Thyroid gland (tissue), 4 donors: ENCODE measurements at regions not wholly inside any gene's neighbourhood (a gene's known extent, or its start where the extent isn't known, plus 50 kb on each side); places are given as distances from the start of the nearest gene placed in this dataset.

ENCODE experiments used
- DNase-seq, 2 donors: peaks; one replicate each; pipeline ENCODE4 v3.0.0-alpha.2; 2019
- H3K27ac ChIP-seq, 3 donors: fragments of 200-600 bp; sonication (generic); 1 replicate in 2 of 3; 2 replicates in 1 of 3; pipeline ENCODE4 v1.5.1; 2016 to 2019; ENCODE audit warnings: mild to moderate bottlenecking in 1 of 3, moderate library complexity in 1 of 3
- H3K27me3 ChIP-seq: fragments of 200-600 bp; sonication (generic); one replicate; pipeline ENCODE4 v1.5.1; 2019
- H3K36me3 ChIP-seq, 2 donors: fragments of 200-600 bp; sonication (generic); one replicate each; pipeline ENCODE4 v1.5.1; 2016 to 2019
- H3K4me1 ChIP-seq, 2 donors: fragments of 200-600 bp; sonication (generic); one replicate each; pipeline ENCODE4 v1.5.1; 2017 to 2019
- H3K4me3 ChIP-seq, 3 donors: fragments of 200-600 bp; sonication (generic); replicated peaks in 1 of 3; 1 replicate in 2 of 3; 2 replicates in 1 of 3; pipeline ENCODE4 v1.5.1; 2016; ENCODE audit warnings: mild to moderate bottlenecking in 1 of 3
- H3K9me3 ChIP-seq: fragments of 200-600 bp; sonication (generic); one replicate; pipeline ENCODE4 v1.5.1; 2017
- POLR2A ChIP-seq, 2 donors: fragments of 450-650 bp; IDR thresholded peaks; one replicate each; pipeline ENCODE4 v1.6.1; 2017; ENCODE audit warnings: antibody characterized with exemption in 2 of 2, mild to moderate bottlenecking in 2 of 2, moderate library complexity in 1 of 2
- WGBS, 2 donors: methylation state at CpG; one replicate each; pipeline ENCODE4 v1.1.5; 2017; 5-methylcytosine and 5-hydroxymethylcytosine counted together
- intact Hi-C: fragments of 100-400 bp; cut with DNase I; formaldehyde crosslinking; loops from one replicate; pipeline ENCODE4 v1.15.1; 2023
- TF ChIP-seq, protein P1 (sequence below), 6 experiments: fragments of 200-600 bp in 3 of 6; fragments of 450-650 bp in 3 of 6; sonication (generic) in 3 of 6; IDR thresholded peaks; one replicate each; pipeline ENCODE4 v1.5.1; 2016 to 2019; ENCODE audit warnings: antibody characterized with exemption in 6 of 6, mild to moderate bottlenecking in 2 of 6, inconsistent platforms in 1 of 6, moderate library complexity in 1 of 6

DNA sequence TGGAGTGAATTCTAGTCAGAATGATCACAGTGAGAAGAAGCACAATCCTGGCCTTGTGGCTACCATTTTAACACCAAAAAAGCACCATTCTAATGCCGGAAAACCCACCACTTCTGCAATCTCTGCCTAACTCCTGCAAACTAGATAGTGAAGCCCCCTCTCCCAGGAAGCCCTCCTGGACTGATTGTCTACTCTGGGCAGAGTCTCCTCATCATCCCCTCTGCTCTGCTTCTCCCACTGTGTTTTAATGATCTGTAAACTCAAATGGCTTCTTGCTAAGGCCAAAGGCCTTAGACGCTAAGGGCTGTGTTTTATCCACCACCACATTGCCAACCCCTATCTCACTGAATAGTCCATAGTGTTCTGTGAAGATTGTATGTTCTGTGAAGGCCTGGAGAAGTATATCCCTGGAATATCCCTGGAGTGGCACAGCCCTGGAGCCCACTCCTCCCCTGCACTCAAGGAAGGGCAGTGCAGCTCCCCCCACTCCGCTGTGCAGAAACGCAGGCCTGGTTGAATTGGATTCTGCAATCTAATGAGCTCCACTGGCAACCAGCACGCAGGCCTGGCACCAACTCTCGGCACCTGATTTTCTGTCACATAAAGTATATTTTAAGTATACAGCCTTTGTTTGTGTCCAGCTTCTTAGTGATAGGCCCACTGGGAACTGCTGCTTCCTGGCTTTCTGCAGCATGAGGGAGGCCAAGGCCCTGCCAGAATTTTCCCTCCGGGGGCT is 126.3 kb downstream of the ATPSCKMT start:
- no peaks in the 10 kb centered on the region for H3K9me3 ChIP-seq
- H3K27me3 ChIP-seq, result no peaks in the 10 kb centered on the region
- no peaks in the 10 kb centered on the region for H3K36me3 ChIP-seq
- WGBS, 2 donors, result 79 to 86% methylated on average over 7 of the region's 7 CpGs
- intact Hi-C loops, result no loop called here
- H3K27ac ChIP-seq, result no peak overlapping the region
- no peak for DNase-seq
- H3K4me3 ChIP-seq, result no peak overlapping the region
- H3K4me1 ChIP-seq, result no peaks in the 10 kb centered on the region
- TF ChIP-seq, protein P1, sequence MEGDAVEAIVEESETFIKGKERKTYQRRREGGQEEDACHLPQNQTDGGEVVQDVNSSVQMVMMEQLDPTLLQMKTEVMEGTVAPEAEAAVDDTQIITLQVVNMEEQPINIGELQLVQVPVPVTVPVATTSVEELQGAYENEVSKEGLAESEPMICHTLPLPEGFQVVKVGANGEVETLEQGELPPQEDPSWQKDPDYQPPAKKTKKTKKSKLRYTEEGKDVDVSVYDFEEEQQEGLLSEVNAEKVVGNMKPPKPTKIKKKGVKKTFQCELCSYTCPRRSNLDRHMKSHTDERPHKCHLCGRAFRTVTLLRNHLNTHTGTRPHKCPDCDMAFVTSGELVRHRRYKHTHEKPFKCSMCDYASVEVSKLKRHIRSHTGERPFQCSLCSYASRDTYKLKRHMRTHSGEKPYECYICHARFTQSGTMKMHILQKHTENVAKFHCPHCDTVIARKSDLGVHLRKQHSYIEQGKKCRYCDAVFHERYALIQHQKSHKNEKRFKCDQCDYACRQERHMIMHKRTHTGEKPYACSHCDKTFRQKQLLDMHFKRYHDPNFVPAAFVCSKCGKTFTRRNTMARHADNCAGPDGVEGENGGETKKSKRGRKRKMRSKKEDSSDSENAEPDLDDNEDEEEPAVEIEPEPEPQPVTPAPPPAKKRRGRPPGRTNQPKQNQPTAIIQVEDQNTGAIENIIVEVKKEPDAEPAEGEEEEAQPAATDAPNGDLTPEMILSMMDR (IDR thresholded peaks at IDR 0.05), result no peak
- no peak for TF ChIP-seq POLR2A (IDR thresholded peaks at IDR 0.05)

DNA sequence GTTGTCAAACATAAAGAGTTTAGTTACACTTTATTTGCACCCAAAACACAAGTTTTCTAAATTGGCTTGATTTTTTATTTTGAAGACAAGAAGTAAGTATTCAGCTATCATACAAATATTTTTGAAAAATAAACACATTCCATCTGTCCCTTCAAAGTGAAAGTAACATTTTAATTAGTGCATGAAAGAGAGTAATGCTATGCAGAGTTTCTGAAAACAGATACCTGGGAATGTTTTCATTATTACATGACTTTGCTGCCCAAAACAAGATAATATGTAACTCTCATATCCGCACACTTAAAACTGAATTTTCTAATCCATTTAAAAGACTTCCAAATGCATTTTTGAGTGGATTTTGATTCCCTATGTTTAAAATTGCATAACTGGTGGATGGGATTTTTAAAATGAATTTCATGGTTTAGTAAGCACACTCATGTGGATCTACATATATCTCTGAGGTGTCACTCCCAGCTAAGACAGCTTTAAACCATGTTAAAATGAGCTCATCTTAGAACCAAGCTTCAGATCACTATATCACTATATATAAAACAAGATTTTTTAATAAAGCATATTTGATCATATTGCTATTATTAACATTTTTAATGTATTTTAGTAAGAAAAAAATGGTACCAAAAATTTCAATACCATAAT is 127.5 kb downstream of the ATPSCKMT start:
- 92 to 96% methylated on average over 1 of the region's 1 CpG for WGBS, 2 donors
- H3K27ac ChIP-seq, result no peak overlapping the region
- no peaks in the 10 kb centered on the region for H3K27me3 ChIP-seq
- H3K9me3 ChIP-seq, result no peaks in the 10 kb centered on the region
- intact Hi-C loops, result no loop called here
- H3K36me3 ChIP-seq, result no peaks in the 10 kb centered on the region
- DNase-seq, result no peak
- TF ChIP-seq, protein P1 (IDR thresholded peaks at IDR 0.05), result no peak
- no peak for TF ChIP-seq POLR2A (IDR thresholded peaks at IDR 0.05)
- no peaks in the 10 kb centered on the region for H3K4me1 ChIP-seq
- no peak overlapping the region for H3K4me3 ChIP-seq

DNA sequence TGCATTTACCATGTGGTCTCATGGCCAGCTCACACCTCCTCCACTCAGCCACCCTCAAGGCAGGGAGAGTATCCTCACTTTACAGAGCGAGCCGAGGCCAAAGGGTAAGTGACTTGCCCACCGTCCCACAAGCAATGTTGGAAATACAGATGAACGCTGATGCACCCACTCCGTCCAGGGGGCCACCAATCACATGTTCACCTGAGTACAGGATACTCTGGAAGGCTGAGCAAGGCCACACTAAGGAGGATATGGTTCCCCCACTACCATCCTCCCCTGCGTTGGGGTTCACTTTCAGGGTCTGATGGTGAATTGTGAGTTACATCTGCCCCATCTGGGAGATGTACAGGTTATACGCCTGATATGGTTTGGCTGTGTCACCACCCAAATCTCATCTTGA is 128.8 kb downstream of the ATPSCKMT start:
- WGBS, 2 donors, result 91 to 98% methylated on average over 6 to 7 of the region's 7 CpGs
- Histone ChIP-seq H3K36me3 (no peaks in the 10 kb centered on the region), H3K9me3 (no peaks in the 10 kb centered on the region), H3K4me3 (no peak overlapping the region), H3K4me1 (no peaks in the 10 kb centered on the region), H3K27me3 (no peaks in the 10 kb centered on the region), H3K27ac (no peak overlapping the region)
- TF ChIP-seq, protein P1 (IDR thresholded peaks at IDR 0.05), result no peak
- TF ChIP-seq POLR2A (IDR thresholded peaks at IDR 0.05), result no peak
- intact Hi-C loops, result no loop called here
- DNase-seq, result no peak

DNA sequence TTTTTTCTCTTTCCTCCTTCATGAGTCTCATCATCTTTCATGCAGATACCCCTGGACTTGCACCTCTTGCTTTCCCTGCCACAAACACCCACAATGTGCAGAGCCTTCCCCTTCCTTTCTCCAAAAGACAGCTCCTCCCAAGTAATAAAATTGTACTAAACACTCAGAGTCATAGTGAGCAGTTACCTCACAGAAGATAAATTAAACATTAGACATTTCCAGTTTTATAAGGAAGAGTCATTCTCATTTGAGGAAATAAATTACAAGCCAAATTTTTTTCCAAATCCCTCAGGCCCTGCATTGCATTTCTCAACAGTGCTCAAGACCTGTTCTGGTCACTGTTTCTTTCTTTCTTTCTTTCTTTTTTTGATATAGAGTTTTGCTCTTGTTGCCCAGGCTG is 131.5 kb downstream of the ATPSCKMT start:
- no peaks in the 10 kb centered on the region for H3K4me1 ChIP-seq
- intact Hi-C loops, result no loop called here
- no peak for DNase-seq
- H3K4me3 ChIP-seq, result no peak overlapping the region
- no peak for TF ChIP-seq POLR2A (IDR thresholded peaks at IDR 0.05)
- TF ChIP-seq, protein P1 (IDR thresholded peaks at IDR 0.05), result no peak
- H3K27ac ChIP-seq, result no peak overlapping the region
- H3K36me3 ChIP-seq, result no peaks in the 10 kb centered on the region
- no peaks in the 10 kb centered on the region for H3K27me3 ChIP-seq
- no peaks in the 10 kb centered on the region for H3K9me3 ChIP-seq

DNA sequence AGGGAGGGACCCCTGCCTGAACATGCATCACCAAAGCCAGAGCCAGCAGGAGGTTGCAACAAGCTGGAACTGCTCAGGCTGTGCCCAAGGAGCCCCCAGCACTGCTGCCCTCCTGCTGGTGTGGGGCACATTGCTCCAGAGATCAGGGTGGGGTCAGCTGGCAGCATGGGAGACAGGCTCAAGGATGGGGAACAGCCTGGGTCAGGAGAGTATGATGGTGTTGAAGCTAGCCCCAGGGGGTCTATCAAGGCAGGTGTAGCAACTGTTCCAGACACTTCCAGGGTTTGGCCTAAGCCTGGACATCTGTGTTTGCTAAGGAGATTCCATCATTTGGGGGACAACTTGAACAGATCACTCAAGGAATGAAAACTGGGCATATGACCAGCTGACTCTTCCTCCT is 133.1 kb downstream of the ATPSCKMT start:
- Histone ChIP-seq H3K27me3 (no peaks in the 10 kb centered on the region), H3K27ac (no peak overlapping the region), H3K36me3 (no peaks in the 10 kb centered on the region), H3K4me1 (no peaks in the 10 kb centered on the region), H3K4me3 (no peak overlapping the region), H3K9me3 (no peaks in the 10 kb centered on the region)
- DNase-seq, result no peak
- intact Hi-C loops, result no loop called here
- TF ChIP-seq, protein P1 (IDR thresholded peaks at IDR 0.05), result no peak
- TF ChIP-seq POLR2A (IDR thresholded peaks at IDR 0.05), result no peak
